Brain microvascular endothelial cell (primary cell): ENCODE measurements at regions not wholly inside any gene's neighbourhood (a gene's known extent, or its start where the extent isn't known, plus 50 kb on each side); places are given as distances from the start of the nearest gene placed in this dataset.

Source experiments
- DNase-seq: peaks from one replicate; pipeline ENCODE4 v3.0.0-alpha.2; 2020
- H3K27ac ChIP-seq: fragments of 250-450 bp; sonication (Bioruptor Pico); 2 replicates; pipeline ENCODE4 v1.5.1; 2020; ENCODE audit warnings: mild to moderate bottlenecking, moderate library complexity
- H3K27me3 ChIP-seq: fragments of 250-450 bp; sonication (Bioruptor Pico); replicated peaks from 2 replicates; pipeline ENCODE4 v1.5.1; 2020; ENCODE audit warnings: mild to moderate bottlenecking
- H3K36me3 ChIP-seq: fragments of 250-450 bp; sonication (Bioruptor Pico); replicated peaks from 2 replicates; pipeline ENCODE4 v1.5.1; 2020; ENCODE audit warnings: mild to moderate bottlenecking
- H3K4me3 ChIP-seq: 2 replicates; pipeline ENCODE4 v1.5.1; 2011; ENCODE audit warnings: low read depth, mild to moderate bottlenecking, control low read depth, low read length, moderate library complexity
- CTCF ChIP-seq: IDR thresholded peaks from 2 replicates; pipeline ENCODE4 v1.5.1; 2011; ENCODE audit warnings: low read depth, mild to moderate bottlenecking, moderate library complexity, low read length, control low read depth, inconsistent platforms; ENCODE audit errors: missing control alignments
- in situ Hi-C: cut with HindIII; loops from 2 replicates; pipeline ENCODE4 v1.10.0; 2017; ENCODE audit warnings: low sequenced_read_pairs, low pct_ligation_motif_present

- no peak for DNase-seq
- H3K27me3 ChIP-seq, result no peaks in the 10 kb centered on the region
- no peak overlapping the region for H3K27ac ChIP-seq
- in situ Hi-C loops, result no loop called here
- no peak for TF ChIP-seq CTCF
- H3K36me3 ChIP-seq, result no peaks in the 10 kb centered on the region
- H3K4me3 ChIP-seq, result no peak overlapping the region
These were observed 742.9 kb downstream of the SORCS3 start for GRCh38 chr10:105383978-105384377.

GRCh38 chr10:105370692-105371091, 729.6 kb downstream of the SORCS3 start:
- in situ Hi-C loops, result no loop called here
- H3K27me3 ChIP-seq, result no peaks in the 10 kb centered on the region
- DNase-seq, result no peak
- no peak overlapping the region for H3K27ac ChIP-seq
- TF ChIP-seq CTCF, result no peak
- H3K4me3 ChIP-seq, result no peak overlapping the region
- no peaks in the 10 kb centered on the region for H3K36me3 ChIP-seq

- Histone ChIP-seq H3K4me3 (no peak overlapping the region), H3K27ac (no peak overlapping the region), H3K36me3 (no peaks in the 10 kb centered on the region), H3K27me3 (no peaks in the 10 kb centered on the region)
- TF ChIP-seq CTCF, result no peak
- in situ Hi-C loops, result no loop called here
- DNase-seq, result no peak
These were observed 718.6 kb downstream of the SORCS3 start for GRCh38 chr10:105359708-105360107.

DNA sequence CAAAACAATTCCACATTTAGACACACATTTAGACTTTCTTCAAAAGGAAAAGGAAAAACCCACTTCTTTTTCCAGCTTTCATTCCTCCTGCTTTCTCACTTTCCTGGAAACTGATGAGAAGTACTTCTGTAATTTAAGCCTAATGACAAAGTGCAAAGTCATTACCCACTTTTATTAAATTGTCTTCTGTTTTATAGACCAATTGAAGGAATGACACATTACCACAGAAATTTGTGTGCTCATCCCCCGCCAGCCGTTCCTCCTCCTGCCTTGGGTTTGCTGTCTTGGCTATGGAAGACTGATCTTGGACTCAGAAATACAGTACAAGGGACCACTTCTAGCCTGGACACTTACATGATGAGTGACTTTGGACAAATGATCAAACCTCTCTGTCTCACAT, 717.8 kb downstream of the SORCS3 start:
- no peak for TF ChIP-seq CTCF
- in situ Hi-C loops, result no loop called here
- H3K27ac ChIP-seq, result no peak overlapping the region
- H3K4me3 ChIP-seq, result no peak overlapping the region
- DNase-seq, result no peak
- no peaks in the 10 kb centered on the region for H3K36me3 ChIP-seq
- no peaks in the 10 kb centered on the region for H3K27me3 ChIP-seq

GRCh38 chr10:105356626-105357025, 715.5 kb downstream of the SORCS3 start:
- H3K27me3 ChIP-seq, result no peaks in the 10 kb centered on the region
- H3K36me3 ChIP-seq, result no peaks in the 10 kb centered on the region
- H3K27ac ChIP-seq, result no peak overlapping the region
- TF ChIP-seq CTCF, result no peak
- no peak overlapping the region for H3K4me3 ChIP-seq
- in situ Hi-C loops, result no loop called here
- DNase-seq, result no peak

DNA sequence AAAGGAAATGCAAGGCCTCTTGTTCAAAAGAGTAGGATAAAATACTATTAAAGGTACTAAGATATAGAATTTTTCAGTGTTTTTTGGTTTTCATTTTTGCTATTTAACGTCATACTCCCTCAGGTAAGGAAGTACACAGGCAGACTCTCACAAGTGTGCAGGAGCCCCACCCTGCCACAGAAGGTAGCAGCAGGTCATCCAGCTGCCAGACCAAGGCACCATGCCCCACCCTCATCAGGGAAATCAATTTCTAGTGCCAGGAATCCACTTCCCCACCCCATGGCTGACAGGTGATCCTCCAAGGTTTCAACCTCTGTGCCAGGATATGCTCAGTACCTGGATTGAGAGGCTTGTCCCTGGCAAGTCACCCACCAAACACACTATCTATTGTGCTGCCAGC, 712.9 kb downstream of the SORCS3 start:
- Histone ChIP-seq H3K27ac (no peak overlapping the region), H3K4me3 (no peak overlapping the region), H3K27me3 (no peaks in the 10 kb centered on the region), H3K36me3 (no peaks in the 10 kb centered on the region)
- DNase-seq, result no peak
- TF ChIP-seq CTCF, result no peak
- in situ Hi-C loops, result no loop called here
